ENCODE measurements at regions not wholly inside any gene's neighbourhood (a gene's known extent, or its start where the extent isn't known, plus 50 kb on each side); places are given as distances from the start of the nearest gene placed in this dataset.

GRCh38 chr4:24112466-24112865, 222.6 kb upstream of the PPARGC1A start:
- DNase-seq (ENCODE audit: low read depth in 2 of 2): no peak

- DNase-seq (ENCODE audit: low read depth in 2 of 2): no peak
Observed at GRCh38 chr4:24108567-24108966, 218.7 kb upstream of the PPARGC1A start.

DNA sequence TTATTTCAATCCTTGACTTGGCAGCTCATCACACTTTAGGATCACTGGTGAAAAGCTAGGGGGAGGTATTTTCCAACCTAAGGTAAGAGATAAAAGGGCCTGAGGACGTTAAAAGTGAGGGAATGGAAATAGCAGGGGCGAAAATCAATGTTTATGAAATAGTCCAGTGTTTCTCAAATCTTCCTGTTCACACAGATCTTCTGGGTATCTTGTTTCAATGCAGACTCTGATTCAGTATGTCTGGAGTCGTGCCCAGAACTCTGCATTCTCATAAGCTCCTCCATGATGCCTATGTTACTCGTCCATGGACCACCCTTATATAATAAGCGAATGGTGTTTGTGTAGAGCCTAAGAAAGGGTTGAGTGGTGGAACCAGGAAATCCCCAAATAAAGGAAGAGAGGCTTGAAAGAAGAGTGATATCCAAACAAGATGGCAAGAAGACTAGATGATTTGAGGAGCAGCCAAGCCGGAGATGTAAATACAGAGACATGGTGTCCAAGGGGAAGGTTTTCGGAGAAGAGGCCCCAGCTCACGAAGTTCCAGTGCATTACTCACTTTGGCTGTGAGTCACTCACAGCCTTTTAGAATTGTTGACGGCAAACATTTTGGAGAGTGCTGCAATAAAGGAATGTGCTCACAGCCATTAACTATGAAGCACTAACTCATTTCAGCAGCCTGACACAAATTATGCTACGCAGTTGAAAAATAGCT, 215.6 kb upstream of the PPARGC1A start:
- no peak for DNase-seq (ENCODE audit: low read depth in 2 of 2)

GRCh38 chr4:24104158-24104565, 214.3 kb upstream of the PPARGC1A start:
- no peak for DNase-seq (ENCODE audit: low read depth in 2 of 2)

DNA sequence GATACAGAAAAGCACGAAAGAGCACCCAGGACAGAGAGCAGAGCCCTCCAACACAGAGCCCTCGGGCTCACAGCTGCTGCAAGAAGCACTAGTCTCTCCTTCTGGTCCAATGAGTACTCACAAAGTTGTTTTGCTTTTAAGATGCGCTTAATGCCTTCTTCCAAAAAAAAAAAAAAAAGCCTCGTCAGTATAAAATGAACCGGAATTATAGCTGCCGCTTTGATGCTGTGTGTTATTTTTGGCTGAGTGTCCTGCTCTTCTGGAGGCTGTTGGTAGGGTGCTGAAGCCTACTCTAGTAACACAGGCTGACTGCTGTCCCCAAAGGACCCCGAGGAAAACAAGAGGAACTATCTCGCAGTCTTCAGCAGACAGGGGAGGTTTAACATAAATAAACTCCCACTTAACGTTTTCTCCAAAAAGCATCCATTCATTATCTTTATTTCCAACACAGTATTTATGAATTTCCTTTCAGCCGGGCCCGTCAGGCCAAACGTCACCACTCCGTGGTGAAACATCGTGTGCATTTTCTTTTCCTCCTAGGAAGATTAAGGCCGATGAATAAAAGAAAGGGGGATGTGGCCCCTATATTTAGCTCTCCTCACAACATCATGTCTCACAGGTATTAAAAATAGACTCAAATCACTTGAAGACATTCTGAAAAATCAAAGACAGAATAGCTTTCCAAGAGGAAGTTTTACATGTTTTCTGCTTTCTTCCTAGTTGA, 213.7 kb upstream of the PPARGC1A start:
- DNase-seq (ENCODE audit: low read depth in 2 of 2): no peak

- no peak for DNase-seq (ENCODE audit: low read depth in 2 of 2)
Observed at GRCh38 chr4:24102621-24103020, 212.8 kb upstream of the PPARGC1A start.

- no peak for DNase-seq (ENCODE audit: low read depth in 2 of 2)
Observed at GRCh38 chr4:24096603-24097002, 206.8 kb upstream of the PPARGC1A start.

DNA sequence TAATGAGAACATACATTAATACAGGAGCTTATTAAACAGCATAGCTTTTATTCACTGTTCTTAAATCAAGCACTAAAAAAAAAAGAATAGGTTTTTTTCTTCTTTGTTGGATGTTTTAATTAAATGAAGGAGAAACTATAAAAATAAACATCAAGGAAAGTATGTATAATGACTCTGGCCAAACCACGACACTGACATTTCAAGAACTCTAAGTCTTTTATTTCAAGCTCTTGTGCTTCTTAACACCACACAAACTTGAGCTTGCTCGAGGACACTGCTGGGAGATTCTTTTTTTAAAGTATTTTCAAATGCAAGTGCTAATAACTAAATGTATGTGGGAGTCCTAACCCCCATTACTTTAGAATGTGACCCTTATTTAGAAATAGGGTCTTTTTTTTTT, 204.9 kb upstream of the PPARGC1A start:
- DNase-seq (ENCODE audit: low read depth in 2 of 2): no peak

- no peak for DNase-seq (ENCODE audit: low read depth in 2 of 2)
Observed at GRCh38 chr4:24093446-24093845, 203.6 kb upstream of the PPARGC1A start.

GRCh38 chr4:24091639-24092233, 201.9 kb upstream of the PPARGC1A start:
- no peak for DNase-seq (ENCODE audit: low read depth in 2 of 2)

GRCh38 chr4:24089851-24090534, 200.1 kb upstream of the PPARGC1A start:
- DNase-seq (ENCODE audit: low read depth in 2 of 2): no peak

- DNase-seq (ENCODE audit: low read depth in 2 of 2): no peak
Observed at GRCh38 chr4:24080871-24081270, 191.0 kb upstream of the PPARGC1A start.

DNA sequence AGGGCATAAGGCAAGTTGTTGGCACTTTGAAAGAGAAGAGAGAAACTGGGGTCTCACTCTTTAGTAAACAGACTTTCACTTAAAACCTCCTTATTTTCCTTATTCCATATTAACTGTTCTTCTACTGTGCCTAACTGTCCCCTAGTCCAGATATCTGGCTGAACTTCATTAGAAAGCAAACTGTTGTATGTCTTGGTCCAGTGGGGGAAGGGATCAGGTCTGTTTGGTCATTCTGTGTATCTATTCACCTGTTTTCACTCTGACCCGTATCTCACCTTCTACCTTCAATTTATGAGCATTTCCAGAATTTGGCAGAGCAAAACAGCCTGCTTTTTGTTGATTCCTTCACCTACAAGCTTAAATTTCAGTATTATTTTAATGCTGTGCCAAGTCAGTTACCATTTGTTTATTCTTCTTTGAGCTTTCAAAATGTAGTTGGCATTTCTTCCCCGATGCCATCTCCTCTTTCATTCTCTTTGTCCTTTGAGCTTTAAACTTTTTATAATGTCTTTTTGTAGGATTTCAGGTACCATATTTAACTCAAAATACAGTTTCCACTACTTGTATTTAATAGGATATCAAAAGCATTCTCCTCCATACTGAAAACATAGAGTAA, 188.6 kb upstream of the PPARGC1A start:
- DNase-seq (ENCODE audit: low read depth in 2 of 2): no peak

DNA sequence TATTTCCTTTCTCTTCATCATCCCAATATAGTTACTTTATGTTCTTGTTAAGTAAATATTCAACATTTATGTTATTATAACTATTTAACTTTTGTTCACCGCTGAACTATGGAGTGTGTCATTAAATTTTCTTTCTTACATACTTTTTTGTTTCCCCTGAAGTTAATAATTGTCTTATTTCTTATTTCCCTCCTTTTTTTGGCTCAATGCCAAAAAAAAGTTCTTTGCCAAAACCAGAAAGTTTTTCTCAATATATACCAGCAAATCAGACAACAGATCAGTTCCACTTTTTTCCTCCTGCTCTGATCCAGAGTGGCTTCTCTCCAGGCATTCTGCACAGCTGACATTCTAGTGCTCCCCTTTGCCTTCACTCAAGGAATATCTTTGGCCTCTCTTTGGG, 187.0 kb upstream of the PPARGC1A start:
- DNase-seq (ENCODE audit: low read depth in 2 of 2): no peak

GRCh38 chr4:24073948-24074347, 184.1 kb upstream of the PPARGC1A start:
- DNase-seq (ENCODE audit: low read depth in 2 of 2): no peak

- DNase-seq (ENCODE audit: low read depth in 2 of 2): no peak
Observed at GRCh38 chr4:24071612-24072372, 181.9 kb upstream of the PPARGC1A start.

DNA sequence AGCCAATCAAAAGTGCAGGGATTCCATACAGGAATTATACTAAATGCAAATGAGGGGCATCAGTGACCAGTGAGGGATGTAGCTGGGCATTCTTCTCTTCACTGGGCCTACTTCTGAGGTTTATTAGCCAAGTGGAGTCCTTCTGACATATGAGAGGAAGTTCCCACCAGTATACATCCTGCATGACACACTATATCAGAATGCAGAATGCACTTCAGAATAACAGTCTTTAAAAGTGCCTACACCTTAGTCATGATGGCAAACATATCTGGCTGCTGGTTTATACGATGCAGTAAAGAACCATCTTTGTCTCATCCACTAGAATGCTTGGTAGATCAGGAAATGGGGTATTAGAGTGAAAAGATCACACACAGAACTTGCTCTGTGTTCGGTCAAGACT, 180.3 kb upstream of the PPARGC1A start:
- DNase-seq (ENCODE audit: low read depth in 2 of 2): no peak

DNA sequence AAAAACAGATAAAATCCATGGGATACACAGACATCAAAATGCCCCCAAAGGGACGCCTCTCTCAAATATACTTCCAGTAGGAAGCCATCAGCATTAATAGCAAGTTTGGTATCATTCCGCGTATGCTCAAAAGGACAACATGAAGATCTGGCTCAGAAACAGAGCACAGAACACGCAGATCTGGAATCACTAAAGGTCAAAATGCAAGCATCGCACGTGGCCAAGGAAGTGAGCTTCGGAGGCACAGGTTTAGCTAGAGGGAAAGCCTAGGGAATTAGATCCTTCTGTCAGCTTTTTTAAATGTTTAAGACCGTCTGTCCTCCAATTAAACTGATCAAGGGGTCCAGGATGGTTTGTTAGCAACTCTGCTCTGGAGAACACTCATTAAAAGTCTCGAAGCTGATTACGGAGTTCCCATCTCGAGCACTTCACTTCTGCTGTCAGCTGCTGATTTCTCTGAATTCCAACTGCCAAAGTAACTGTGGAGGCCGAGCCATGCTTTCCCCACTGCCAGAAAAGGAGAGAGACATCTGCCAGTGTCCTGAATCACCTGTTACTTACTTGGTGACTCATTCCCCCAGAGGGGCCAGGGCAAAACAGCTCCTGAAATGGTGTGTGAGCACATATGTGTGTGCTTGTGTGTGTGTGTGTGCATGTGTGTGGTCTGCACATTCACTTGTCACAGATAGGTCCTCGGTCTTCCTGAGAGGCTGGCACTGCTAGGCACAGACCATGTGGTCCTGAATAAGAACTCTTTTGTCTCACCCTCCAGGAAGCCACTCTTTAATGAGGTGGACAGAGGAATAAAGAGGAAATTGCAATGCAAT, 177.7 kb upstream of the PPARGC1A start:
- no peak for DNase-seq (ENCODE audit: low read depth in 2 of 2)

DNA sequence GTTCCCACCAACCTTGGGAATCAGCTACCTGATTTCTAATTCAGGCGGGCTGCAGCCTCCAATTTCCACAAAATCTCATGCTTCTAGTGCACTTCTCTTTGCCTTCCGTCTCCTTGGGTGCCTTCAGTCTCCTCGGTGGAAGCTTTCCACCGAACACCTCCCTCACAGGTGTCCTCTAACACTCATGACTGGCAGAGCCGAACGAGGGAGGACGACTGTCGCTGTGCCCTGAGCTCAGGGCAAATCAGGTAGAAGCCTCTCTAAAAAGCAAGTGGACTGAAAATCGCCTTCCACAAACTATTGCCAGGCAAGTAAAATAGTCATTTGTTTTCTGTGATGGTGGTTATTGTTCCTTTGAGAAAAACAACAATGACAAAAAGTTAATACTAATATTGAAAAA, 176.1 kb upstream of the PPARGC1A start:
- no peak for DNase-seq (ENCODE audit: low read depth in 2 of 2)

- no peak for DNase-seq (ENCODE audit: low read depth in 2 of 2)
Observed at GRCh38 chr4:24063731-24064130, 173.9 kb upstream of the PPARGC1A start.

All from stimulated activated CD8-positive, alpha-beta memory T cell treated with anti-CD3 and anti-CD28 coated beads, Interleukin-15, amount 100 ng/mL, for 4 hours (primary cell).